ENCODE measurements at regions not wholly inside any gene's neighbourhood (a gene's known extent, or its start where the extent isn't known, plus 50 kb on each side); places are given as distances from the start of the nearest gene placed in this dataset.

- TF ChIP-seq POLR2A (IDR thresholded peaks at IDR 0.05) (no peak), CTCF (IDR thresholded peaks at IDR 0.05) (no peak), EP300 (IDR thresholded peaks at IDR 0.05) (no peak)
Measured at GRCh38 chrX:42531441-42531840, 246.5 kb downstream of the PPP1R2C start.

All from gastroesophageal sphincter (tissue), 3 donors.